Karpas-422 (cell line): ENCODE measurements at regions not wholly inside any gene's neighbourhood (a gene's known extent, or its start where the extent isn't known, plus 50 kb on each side); places are given as distances from the start of the nearest gene placed in this dataset.

Experiments
- DNase-seq: peaks from one replicate; pipeline ENCODE4 v3.0.0-alpha.2; 2015
- H2AFZ ChIP-seq: fragments of 200-600 bp; sonication (generic); 2 replicates; pipeline ENCODE4 v1.6.1; 2014; ENCODE audit warnings: antibody characterized with exemption, low read length, mixed read lengths
- H3K27ac ChIP-seq: fragments of 200-600 bp; sonication (generic); 2 replicates; pipeline ENCODE4 v1.5.1; 2014; ENCODE audit warnings: mild to moderate bottlenecking, low read length, moderate library complexity
- H3K27me3 ChIP-seq: fragments of 200-600 bp; sonication (generic); 2 replicates; pipeline ENCODE4 v1.6.1; 2014; ENCODE audit warnings: low read length, mixed read lengths
- H3K36me3 ChIP-seq: fragments of 200-600 bp; sonication (generic); 2 replicates; pipeline ENCODE4 v1.6.1; 2014; ENCODE audit warnings: low read length, mixed read lengths; ENCODE audit not compliant: insufficient read depth
- H3K4me1 ChIP-seq: fragments of 200-600 bp; sonication (generic); 2 replicates; pipeline ENCODE4 v1.6.1; 2014; ENCODE audit warnings: mild to moderate bottlenecking, low read length, mixed read lengths
- H3K4me2 ChIP-seq: fragments of 200-600 bp; sonication (generic); 2 replicates; pipeline ENCODE4 v1.6.1; 2014; ENCODE audit warnings: low read length, low read depth, mild to moderate bottlenecking; ENCODE audit not compliant: poor library complexity, severe bottlenecking
- H3K4me3 ChIP-seq: fragments of 200-600 bp; sonication (generic); 2 replicates; pipeline ENCODE4 v1.5.1; 2014; ENCODE audit warnings: mild to moderate bottlenecking, antibody characterized with exemption, low read length, mixed read lengths
- H3K79me2 ChIP-seq: fragments of 200-600 bp; sonication (generic); 2 replicates; pipeline ENCODE4 v1.6.1; 2014; ENCODE audit warnings: mild to moderate bottlenecking, low read length, mixed read lengths
- H3K9ac ChIP-seq: fragments of 200-600 bp; sonication (generic); 2 replicates; pipeline ENCODE4 v1.6.0; 2014; ENCODE audit warnings: low read length
- H3K9me2 ChIP-seq: fragments of 200-600 bp; sonication (generic), shearing (Covaris generic); replicated peaks from 2 replicates; pipeline ENCODE4 v1.6.0; 2014; ENCODE audit warnings: mild to moderate bottlenecking, low read length, moderate library complexity; ENCODE audit not compliant: insufficient read depth
- H3K9me3 ChIP-seq: fragments of 300-700, 200-600 bp; sonication (generic); 2 replicates; pipeline ENCODE4 v1.6.1; 2014; ENCODE audit warnings: low read length, mixed read lengths
- H4K20me1 ChIP-seq: fragments of 200-600 bp; sonication (generic); 2 replicates; pipeline ENCODE4 v1.6.1; 2014; ENCODE audit warnings: mild to moderate bottlenecking, antibody characterized with exemption, low read length, low read depth; ENCODE audit not compliant: insufficient read depth

GRCh38 chr2:3981446-3981987, 278.1 kb downstream of the DCDC2C start:
- no peaks in the 10 kb centered on the region for H3K4me1 ChIP-seq
- no peaks in the 10 kb centered on the region for H3K79me2 ChIP-seq
- no peak overlapping the region for H3K9ac ChIP-seq
- H4K20me1 ChIP-seq: no peaks in the 10 kb centered on the region
- no peaks in the 10 kb centered on the region for H3K27me3 ChIP-seq
- no peaks in the 10 kb centered on the region for H3K36me3 ChIP-seq
- DNase-seq: no peak
- H3K4me2 ChIP-seq: no peak overlapping the region
- no peak overlapping the region for H3K4me3 ChIP-seq
- no peak overlapping the region for H3K27ac ChIP-seq
- H3K9me2 ChIP-seq: no peaks in the 10 kb centered on the region
- no peaks in the 10 kb centered on the region for H3K9me3 ChIP-seq
- no peak overlapping the region for H2AFZ ChIP-seq

DNA sequence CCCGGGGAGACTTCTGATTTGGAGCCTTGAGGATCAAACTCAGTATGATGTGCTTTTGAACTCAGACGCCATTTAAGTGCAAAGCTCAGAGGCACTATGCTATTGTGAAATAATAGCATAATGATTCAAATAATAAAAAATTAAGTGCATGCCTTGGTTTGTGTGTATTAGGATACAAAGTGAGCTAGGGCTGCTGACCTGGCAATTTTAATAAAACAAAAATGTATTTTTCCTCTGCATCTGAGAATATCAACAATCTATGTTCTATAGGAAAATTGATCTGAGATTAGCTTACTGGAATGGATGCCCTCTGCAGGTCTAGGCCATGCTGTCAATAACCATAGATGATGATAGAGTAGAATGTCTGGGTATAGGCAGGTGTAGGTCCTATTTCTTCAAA, 278.8 kb downstream of the DCDC2C start:
- H2AFZ ChIP-seq: no peak overlapping the region
- no peak overlapping the region for H3K4me2 ChIP-seq
- no peak overlapping the region for H3K9ac ChIP-seq
- H3K4me3 ChIP-seq: no peak overlapping the region
- H3K9me2 ChIP-seq: no peaks in the 10 kb centered on the region
- no peaks in the 10 kb centered on the region for H3K9me3 ChIP-seq
- no peaks in the 10 kb centered on the region for H3K4me1 ChIP-seq
- no peaks in the 10 kb centered on the region for H4K20me1 ChIP-seq
- H3K27ac ChIP-seq: no peak overlapping the region
- no peak for DNase-seq
- no peaks in the 10 kb centered on the region for H3K79me2 ChIP-seq
- no peaks in the 10 kb centered on the region for H3K36me3 ChIP-seq
- H3K27me3 ChIP-seq: no peaks in the 10 kb centered on the region

- no peak overlapping the region for H2AFZ ChIP-seq
- no peak overlapping the region for H3K27ac ChIP-seq
- H3K79me2 ChIP-seq: no peaks in the 10 kb centered on the region
- H3K27me3 ChIP-seq: no peaks in the 10 kb centered on the region
- H3K9me3 ChIP-seq: no peaks in the 10 kb centered on the region
- no peak for DNase-seq
- no peak overlapping the region for H3K4me3 ChIP-seq
- no peaks in the 10 kb centered on the region for H3K4me1 ChIP-seq
- H3K4me2 ChIP-seq: no peak overlapping the region
- no peaks in the 10 kb centered on the region for H3K36me3 ChIP-seq
- no peaks in the 10 kb centered on the region for H3K9me2 ChIP-seq
- H3K9ac ChIP-seq: no peak overlapping the region
- H4K20me1 ChIP-seq: no peaks in the 10 kb centered on the region
Measured at GRCh38 chr2:3986063-3986462, 282.7 kb downstream of the DCDC2C start.

DNA sequence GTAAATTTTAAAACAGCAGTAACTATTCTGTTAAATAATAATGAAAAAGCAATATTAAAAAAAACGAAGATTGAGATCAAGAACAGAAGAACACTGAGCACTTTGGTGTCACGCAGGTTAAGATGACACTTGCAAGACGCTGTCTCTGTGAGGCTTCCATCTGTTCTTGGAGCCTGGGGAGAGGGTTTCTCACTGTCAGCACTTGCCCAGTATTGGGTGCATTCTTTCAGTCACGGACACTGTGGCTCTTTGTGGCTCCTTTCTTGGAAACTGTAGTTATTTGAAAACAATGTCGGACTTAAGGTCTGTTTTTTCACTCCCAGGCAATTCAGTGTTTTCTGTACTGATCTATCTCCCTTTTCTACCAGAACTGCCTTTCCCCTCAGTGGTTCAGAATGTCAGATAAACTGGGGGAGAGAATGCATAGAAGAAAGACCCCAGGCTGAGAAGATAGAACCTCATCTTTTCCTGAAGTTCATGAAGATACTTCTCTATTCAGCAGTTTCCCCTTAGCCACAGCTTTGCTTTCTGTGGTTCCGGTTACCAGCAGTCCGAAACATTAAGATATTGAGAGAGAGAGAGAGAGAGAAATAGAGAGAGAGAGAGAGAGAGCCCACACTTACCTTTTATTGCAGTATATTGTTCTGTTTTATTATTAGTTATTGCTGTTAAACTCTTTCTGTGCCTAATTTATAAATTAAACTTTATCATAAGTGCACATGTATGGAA, 283.3 kb downstream of the DCDC2C start:
- no peaks in the 10 kb centered on the region for H3K9me3 ChIP-seq
- no peaks in the 10 kb centered on the region for H3K27me3 ChIP-seq
- H3K4me1 ChIP-seq: no peaks in the 10 kb centered on the region
- no peak overlapping the region for H3K27ac ChIP-seq
- H3K9ac ChIP-seq: no peak overlapping the region
- no peak overlapping the region for H3K4me3 ChIP-seq
- no peaks in the 10 kb centered on the region for H4K20me1 ChIP-seq
- no peak for DNase-seq
- no peaks in the 10 kb centered on the region for H3K36me3 ChIP-seq
- H3K79me2 ChIP-seq: no peaks in the 10 kb centered on the region
- no peak overlapping the region for H3K4me2 ChIP-seq
- H3K9me2 ChIP-seq: no peaks in the 10 kb centered on the region
- no peak overlapping the region for H2AFZ ChIP-seq

DNA sequence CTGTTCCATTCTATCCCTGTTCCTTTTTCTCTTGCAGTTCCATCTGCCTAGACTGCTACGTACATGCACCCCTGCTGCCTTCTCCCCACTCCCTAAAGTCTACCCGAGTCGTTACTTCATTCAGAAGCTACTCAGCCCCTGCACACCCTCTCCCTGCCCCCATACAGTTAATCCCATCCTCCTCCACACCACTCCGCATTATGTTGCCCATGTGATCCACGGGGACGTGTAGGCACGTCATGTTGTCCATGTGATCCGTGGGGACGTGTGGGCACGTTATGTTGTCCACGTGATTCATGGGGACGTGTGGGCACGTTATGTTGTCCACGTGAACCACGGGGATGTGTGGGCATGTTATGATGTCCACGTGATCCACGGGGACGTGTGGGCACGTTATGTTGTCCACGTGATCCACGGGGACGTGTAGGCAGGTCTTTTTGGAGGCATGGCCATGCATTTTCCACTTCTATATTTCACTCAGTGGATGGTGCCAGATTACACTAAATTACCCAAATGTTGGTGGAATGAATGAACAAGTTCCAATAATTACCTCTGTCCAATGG, 299.5 kb downstream of the DCDC2C start:
- H3K9ac ChIP-seq: no peak overlapping the region
- H3K9me3 ChIP-seq: no peaks in the 10 kb centered on the region
- no peaks in the 10 kb centered on the region for H3K79me2 ChIP-seq
- H3K36me3 ChIP-seq: no peaks in the 10 kb centered on the region
- no peak for DNase-seq
- H3K4me1 ChIP-seq: no peaks in the 10 kb centered on the region
- no peak overlapping the region for H2AFZ ChIP-seq
- no peaks in the 10 kb centered on the region for H3K27me3 ChIP-seq
- H4K20me1 ChIP-seq: no peaks in the 10 kb centered on the region
- no peak overlapping the region for H3K4me3 ChIP-seq
- H3K9me2 ChIP-seq: no peaks in the 10 kb centered on the region
- no peak overlapping the region for H3K27ac ChIP-seq
- no peak overlapping the region for H3K4me2 ChIP-seq

- Histone ChIP-seq H3K79me2 (no peaks in the 10 kb centered on the region), H4K20me1 (no peaks in the 10 kb centered on the region), H3K9ac (no peak overlapping the region), H3K9me2 (no peaks in the 10 kb centered on the region), H3K27ac (no peak overlapping the region), H3K27me3 (no peaks in the 10 kb centered on the region), H2AFZ (no peak overlapping the region), H3K4me3 (no peak overlapping the region), H3K36me3 (no peaks in the 10 kb centered on the region), H3K4me1 (no peaks in the 10 kb centered on the region), H3K4me2 (no peak overlapping the region), H3K9me3 (no peaks in the 10 kb centered on the region)
- no peak for DNase-seq
Measured at GRCh38 chr2:4012197-4012596, 308.8 kb downstream of the DCDC2C start.

- H3K36me3 ChIP-seq: no peaks in the 10 kb centered on the region
- no peaks in the 10 kb centered on the region for H3K79me2 ChIP-seq
- H3K4me3 ChIP-seq: no peak overlapping the region
- no peak overlapping the region for H3K9ac ChIP-seq
- H3K9me3 ChIP-seq: no peaks in the 10 kb centered on the region
- no peak overlapping the region for H3K4me2 ChIP-seq
- no peak for DNase-seq
- no peaks in the 10 kb centered on the region for H4K20me1 ChIP-seq
- no peak overlapping the region for H3K27ac ChIP-seq
- H3K4me1 ChIP-seq: no peaks in the 10 kb centered on the region
- H3K27me3 ChIP-seq: no peaks in the 10 kb centered on the region
- H2AFZ ChIP-seq: no peak overlapping the region
- no peaks in the 10 kb centered on the region for H3K9me2 ChIP-seq
Measured at GRCh38 chr2:4018535-4018934, 315.2 kb downstream of the DCDC2C start.

DNA sequence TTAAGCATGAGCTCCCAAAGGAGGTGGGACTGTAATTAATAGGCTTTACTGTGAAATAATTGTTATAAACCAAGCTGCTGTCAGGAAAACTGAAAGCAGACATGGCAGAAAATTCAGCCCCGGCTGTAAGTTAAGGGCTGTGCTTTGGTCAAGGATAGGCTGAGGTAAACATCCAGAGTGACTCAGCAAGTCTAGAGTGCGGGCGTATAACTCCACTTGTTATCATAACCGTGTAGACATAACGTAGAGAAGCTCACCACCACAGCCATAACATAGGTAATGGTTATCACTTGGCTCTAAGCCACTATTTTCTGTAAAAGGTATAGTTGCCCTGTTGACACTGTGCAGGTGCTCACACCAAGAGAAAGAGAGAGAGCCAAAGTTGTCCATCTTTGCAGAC, 316.8 kb downstream of the DCDC2C start:
- no peaks in the 10 kb centered on the region for H4K20me1 ChIP-seq
- H3K36me3 ChIP-seq: no peaks in the 10 kb centered on the region
- no peaks in the 10 kb centered on the region for H3K4me1 ChIP-seq
- no peak overlapping the region for H3K4me3 ChIP-seq
- DNase-seq: no peak
- H2AFZ ChIP-seq: no peak overlapping the region
- no peaks in the 10 kb centered on the region for H3K27me3 ChIP-seq
- no peaks in the 10 kb centered on the region for H3K9me2 ChIP-seq
- no peaks in the 10 kb centered on the region for H3K9me3 ChIP-seq
- no peak overlapping the region for H3K9ac ChIP-seq
- H3K27ac ChIP-seq: no peak overlapping the region
- no peaks in the 10 kb centered on the region for H3K79me2 ChIP-seq
- no peak overlapping the region for H3K4me2 ChIP-seq
